ENCODE measurements at regions not wholly inside any gene's neighbourhood (a gene's known extent, or its start where the extent isn't known, plus 50 kb on each side); places are given as distances from the start of the nearest gene placed in this dataset.

DNA sequence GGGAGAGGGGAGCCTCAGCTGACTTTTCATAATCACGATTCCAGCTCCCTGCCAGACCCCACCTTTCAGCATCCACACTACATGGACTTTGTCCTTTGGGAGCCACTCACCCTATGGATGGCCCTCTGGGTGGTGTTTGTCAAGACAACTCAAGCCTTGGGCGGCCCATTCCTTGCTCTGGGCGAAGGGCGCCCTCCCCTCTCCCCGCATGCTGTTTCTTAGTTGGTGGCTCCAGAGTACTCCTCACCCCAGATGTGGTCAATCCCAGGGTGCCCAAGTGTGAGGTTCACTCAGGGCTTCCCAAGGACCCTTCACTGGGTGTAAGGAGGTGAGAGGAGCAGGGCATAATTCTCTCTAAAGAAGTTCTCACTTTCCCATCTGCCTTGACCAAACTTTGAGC, 710.0 kb downstream of the QKI start:
- H3K27ac ChIP-seq (ENCODE audit: low read depth, low read length): no peak overlapping the region
- Mint-ChIP-seq H3K4me3 (no peak overlapping the region), H3K4me1 (no peaks in the 10 kb centered on the region), H3K36me3 (no peaks in the 10 kb centered on the region), H3K27ac (no peak overlapping the region), H3K27me3 (peaks cover 0 to 16% (median 4%) of the 10 kb centered on the region in 5 donors), H3K9me3 (peaks cover 0 to 17% (median 0%) of the 10 kb centered on the region in 11 donors)
- H3K36me3 ChIP-seq (ENCODE audit: control insufficient read depth in 2 of 3, insufficient read depth in 3 of 3, low read length in 3 of 3): no peaks in the 10 kb centered on the region
- intact Hi-C loops (cut with micrococcal nuclease): no loop called here
- no peak overlapping the region for H3K4me3 ChIP-seq (ENCODE audit: low read length)
- H3K9me3 ChIP-seq (ENCODE audit: control insufficient read depth in 2 of 3, low read length in 3 of 3): no peaks in the 10 kb centered on the region
- ATAC-seq (no peak), DNase-seq (no peak)
- no peaks in the 10 kb centered on the region for H3K4me1 ChIP-seq (ENCODE audit: control insufficient read depth in 2 of 2, insufficient read depth in 2 of 2, low read length in 2 of 2)
- no peaks in the 10 kb centered on the region for H3K27me3 ChIP-seq (ENCODE audit: control insufficient read depth in 2 of 2, insufficient read depth in 2 of 2, low read length in 2 of 2)
- POLR2A ChIA-PET: no interaction called here
- CTCF ChIA-PET: no interaction called here

DNA sequence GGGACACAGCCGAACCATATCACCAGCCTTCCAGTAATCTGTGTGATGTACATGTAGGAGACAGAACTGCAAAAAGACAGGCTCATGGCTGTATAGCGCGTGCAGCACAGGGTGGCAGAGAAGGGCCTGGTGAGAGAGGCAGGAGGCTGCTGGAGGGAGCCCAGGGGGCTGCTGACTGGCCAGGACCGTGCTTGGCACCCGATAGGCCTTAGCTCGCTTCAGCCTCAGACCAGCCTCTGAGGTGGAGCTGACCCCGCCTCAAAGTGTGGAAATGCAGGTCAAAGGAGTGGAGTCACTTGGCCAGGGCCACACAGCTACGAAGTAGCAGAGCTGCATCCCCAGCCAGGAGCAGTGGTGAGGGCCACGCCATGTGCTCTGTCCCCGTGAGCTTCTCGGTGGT, 707.6 kb downstream of the QKI start:
- POLR2A ChIA-PET: interaction anchor here (0.6 kb wide), 1 partner anchor 706 kb away, joined by 4 read pairs; no protein-coding TSS in a partner anchor
- Mint-ChIP-seq H3K9me3 (peaks cover 0 to 18% (median 0%) of the 10 kb centered on the region in 11 donors), H3K36me3 (no peaks in the 10 kb centered on the region), H3K27me3 (peaks cover 0 to 13% (median 0%) of the 10 kb centered on the region in 5 donors), H3K4me3 (no peak overlapping the region), H3K4me1 (no peaks in the 10 kb centered on the region), H3K27ac (no peak overlapping the region)
- peak; percentile 18 for ATAC-seq
- intact Hi-C loops (cut with micrococcal nuclease): no loop called here
- Histone ChIP-seq H3K4me1 (ENCODE audit: control insufficient read depth in 2 of 2, insufficient read depth in 2 of 2, low read length in 2 of 2) (no peaks in the 10 kb centered on the region), H3K36me3 (ENCODE audit: control insufficient read depth in 2 of 3, insufficient read depth in 3 of 3, low read length in 3 of 3) (no peaks in the 10 kb centered on the region), H3K27me3 (ENCODE audit: control insufficient read depth in 2 of 2, insufficient read depth in 2 of 2, low read length in 2 of 2) (no peaks in the 10 kb centered on the region), H3K9me3 (ENCODE audit: control insufficient read depth in 2 of 3, low read length in 3 of 3) (no peaks in the 10 kb centered on the region), H3K4me3 (ENCODE audit: low read length) (no peak overlapping the region), H3K27ac (ENCODE audit: low read depth, low read length) (no peak overlapping the region)
- no peak for DNase-seq
- CTCF ChIA-PET: no interaction called here

DNA sequence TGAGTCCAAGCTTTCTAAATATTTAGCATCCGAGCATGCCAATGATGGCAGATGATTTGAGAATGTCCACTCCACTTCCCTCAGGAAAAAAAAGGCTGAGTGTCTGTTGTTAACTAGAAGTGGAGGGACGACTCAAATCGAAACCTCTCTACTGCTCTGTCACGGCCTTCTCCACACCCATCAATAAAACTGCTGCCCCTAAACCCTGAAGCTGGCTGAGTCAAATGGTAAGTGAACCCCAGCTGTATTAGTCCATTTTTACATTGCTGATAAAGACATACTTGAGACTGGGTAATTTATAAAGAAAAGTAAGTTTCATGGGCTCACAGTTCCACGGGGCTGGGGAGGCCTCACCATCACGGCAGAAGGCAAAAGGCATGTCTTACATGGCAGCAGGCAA, 707.0 kb downstream of the QKI start:
- H3K36me3 Mint-ChIP-seq: no peaks in the 10 kb centered on the region
- no peak overlapping the region for H3K27ac ChIP-seq (ENCODE audit: low read depth, low read length)
- no peak overlapping the region for H3K27ac Mint-ChIP-seq
- H3K4me1 ChIP-seq (ENCODE audit: control insufficient read depth in 2 of 2, insufficient read depth in 2 of 2, low read length in 2 of 2): no peaks in the 10 kb centered on the region
- POLR2A ChIA-PET: interaction anchor here (0.6 kb wide), 1 partner anchor 706 kb away, joined by 4 read pairs; no protein-coding TSS in a partner anchor
- CTCF ChIA-PET: no interaction called here
- DNase-seq (no peak), ATAC-seq (no peak)
- no peaks in the 10 kb centered on the region for H3K36me3 ChIP-seq (ENCODE audit: control insufficient read depth in 2 of 3, insufficient read depth in 3 of 3, low read length in 3 of 3)
- H3K9me3 ChIP-seq (ENCODE audit: control insufficient read depth in 2 of 3, low read length in 3 of 3): no peaks in the 10 kb centered on the region
- no peak overlapping the region for H3K4me3 Mint-ChIP-seq
- no peaks in the 10 kb centered on the region for H3K4me1 Mint-ChIP-seq
- peaks cover 0 to 13% (median 0%) of the 10 kb centered on the region in 5 donors for H3K27me3 Mint-ChIP-seq
- intact Hi-C loops (cut with micrococcal nuclease): no loop called here
- H3K9me3 Mint-ChIP-seq: peaks cover 0 to 18% (median 0%) of the 10 kb centered on the region in 11 donors
- no peaks in the 10 kb centered on the region for H3K27me3 ChIP-seq (ENCODE audit: control insufficient read depth in 2 of 2, insufficient read depth in 2 of 2, low read length in 2 of 2)
- no peak overlapping the region for H3K4me3 ChIP-seq (ENCODE audit: low read length)

DNA sequence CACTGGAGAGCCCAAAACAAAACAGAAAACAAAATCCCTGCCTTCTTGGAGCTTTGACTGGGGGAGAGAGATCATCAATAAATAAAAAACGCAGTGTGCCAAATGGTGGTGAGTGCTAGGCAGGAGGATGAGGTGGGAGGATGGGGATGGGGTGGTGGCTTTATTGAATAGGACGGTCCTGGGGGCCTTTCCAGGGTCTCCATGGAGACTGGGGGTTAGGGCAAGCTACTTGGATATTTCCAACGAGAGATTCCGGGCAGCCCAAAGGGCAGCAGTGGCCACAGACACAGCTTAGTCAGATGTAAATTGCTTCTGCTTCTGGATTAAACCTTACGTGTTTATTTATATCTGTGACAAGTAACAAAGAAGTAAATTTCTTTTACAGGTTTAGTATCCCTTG, 700.1 kb downstream of the QKI start:
- H3K27ac ChIP-seq (ENCODE audit: low read depth, low read length): no peak overlapping the region
- no peaks in the 10 kb centered on the region for H3K36me3 Mint-ChIP-seq
- H3K9me3 Mint-ChIP-seq: peaks cover 0 to 6% (median 0%) of the 10 kb centered on the region in 11 donors
- peaks cover 0 to 31% (median 22%) of the 10 kb centered on the region in 5 donors for H3K27me3 Mint-ChIP-seq
- no peak overlapping the region for H3K27ac Mint-ChIP-seq
- CTCF ChIA-PET: no interaction called here
- no peaks in the 10 kb centered on the region for H3K4me1 Mint-ChIP-seq
- no peak overlapping the region for H3K4me3 ChIP-seq (ENCODE audit: low read length)
- no peak overlapping the region for H3K4me3 Mint-ChIP-seq
- ATAC-seq (no peak), DNase-seq (no peak)
- POLR2A ChIA-PET: no interaction called here
- no peaks in the 10 kb centered on the region for H3K36me3 ChIP-seq (ENCODE audit: control insufficient read depth in 2 of 3, insufficient read depth in 3 of 3, low read length in 3 of 3)
- H3K4me1 ChIP-seq (ENCODE audit: control insufficient read depth in 2 of 2, insufficient read depth in 2 of 2, low read length in 2 of 2): no peaks in the 10 kb centered on the region
- H3K27me3 ChIP-seq (ENCODE audit: control insufficient read depth in 2 of 2, insufficient read depth in 2 of 2, low read length in 2 of 2): no peaks in the 10 kb centered on the region
- H3K9me3 ChIP-seq (ENCODE audit: control insufficient read depth in 2 of 3, low read length in 3 of 3): no peaks in the 10 kb centered on the region
- intact Hi-C loops (cut with micrococcal nuclease): no loop called here

DNA sequence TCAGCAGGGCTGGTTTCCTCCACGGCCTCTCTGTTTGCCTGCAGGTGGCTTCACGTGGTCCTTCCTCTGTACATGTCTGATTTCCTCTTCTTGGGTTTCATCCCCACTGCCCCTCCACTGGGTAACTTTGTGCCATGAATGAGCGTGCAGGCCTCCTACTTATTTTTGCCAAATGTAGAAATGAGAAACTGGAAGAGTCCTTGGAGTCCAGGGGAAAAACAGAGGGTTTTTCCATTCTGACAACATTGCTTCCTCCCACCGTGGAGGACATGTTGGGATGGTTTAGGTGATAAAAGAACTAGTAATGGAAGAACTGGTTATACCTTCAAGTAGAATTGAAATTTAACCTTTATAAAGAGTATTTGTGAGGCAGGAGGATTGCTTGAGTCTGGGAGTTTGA, 699.5 kb downstream of the QKI start:
- Mint-ChIP-seq H3K36me3 (no peaks in the 10 kb centered on the region), H3K27ac (no peak overlapping the region), H3K4me1 (peaks cover 0 to 5% (median 0%) of the 10 kb centered on the region in 7 donors), H3K27me3 (peaks cover 3 to 35% (median 26%) of the 10 kb centered on the region in 5 donors), H3K9me3 (peaks cover 0 to 6% (median 0%) of the 10 kb centered on the region in 11 donors), H3K4me3 (no peak overlapping the region)
- ChIA-PET POLR2A (no interaction called here), CTCF (no interaction called here)
- ATAC-seq: no peak
- intact Hi-C loops (cut with micrococcal nuclease): no loop called here
- Histone ChIP-seq H3K4me3 (ENCODE audit: low read length) (no peak overlapping the region), H3K27me3 (ENCODE audit: control insufficient read depth in 2 of 2, insufficient read depth in 2 of 2, low read length in 2 of 2) (no peaks in the 10 kb centered on the region), H3K36me3 (ENCODE audit: control insufficient read depth in 2 of 3, insufficient read depth in 3 of 3, low read length in 3 of 3) (no peaks in the 10 kb centered on the region), H3K9me3 (ENCODE audit: control insufficient read depth in 2 of 3, low read length in 3 of 3) (no peaks in the 10 kb centered on the region), H3K27ac (ENCODE audit: low read depth, low read length) (no peak overlapping the region), H3K4me1 (ENCODE audit: control insufficient read depth in 2 of 2, insufficient read depth in 2 of 2, low read length in 2 of 2) (no peaks in the 10 kb centered on the region)
- DNase-seq: no peak

DNA sequence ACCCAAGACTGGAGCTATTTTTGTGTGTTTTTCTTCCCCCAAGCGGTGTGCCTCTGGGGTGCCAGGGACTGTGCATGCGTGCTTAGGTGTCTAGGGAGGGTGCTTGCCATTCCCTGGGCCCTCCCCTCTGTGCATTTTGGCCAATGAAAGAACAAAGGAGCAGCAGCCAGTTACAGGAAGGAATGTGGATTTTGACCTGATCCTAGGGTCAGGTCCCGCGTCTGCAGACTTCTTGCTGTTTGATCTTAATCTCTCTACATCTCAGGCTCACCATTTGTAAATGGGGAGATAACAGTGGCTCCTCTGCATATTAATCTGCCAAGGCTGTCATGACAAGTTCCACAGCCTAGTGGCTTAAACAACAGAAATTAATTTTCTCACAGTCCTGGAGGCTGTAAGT, 699.1 kb downstream of the QKI start:
- no peaks in the 10 kb centered on the region for H3K4me1 ChIP-seq (ENCODE audit: control insufficient read depth in 2 of 2, insufficient read depth in 2 of 2, low read length in 2 of 2)
- peaks cover 3 to 35% (median 26%) of the 10 kb centered on the region in 5 donors for H3K27me3 Mint-ChIP-seq
- DNase-seq (no peak), ATAC-seq (no peak)
- H3K9me3 Mint-ChIP-seq: peaks cover 0 to 6% (median 0%) of the 10 kb centered on the region in 11 donors
- no peak overlapping the region for H3K27ac ChIP-seq (ENCODE audit: low read depth, low read length)
- H3K27me3 ChIP-seq (ENCODE audit: control insufficient read depth in 2 of 2, insufficient read depth in 2 of 2, low read length in 2 of 2): no peaks in the 10 kb centered on the region
- H3K27ac Mint-ChIP-seq: no peak overlapping the region
- POLR2A ChIA-PET: no interaction called here
- no peak overlapping the region for H3K4me3 ChIP-seq (ENCODE audit: low read length)
- intact Hi-C loops (cut with micrococcal nuclease): no loop called here
- H3K9me3 ChIP-seq (ENCODE audit: control insufficient read depth in 2 of 3, low read length in 3 of 3): no peaks in the 10 kb centered on the region
- no peaks in the 10 kb centered on the region for H3K36me3 ChIP-seq (ENCODE audit: control insufficient read depth in 2 of 3, insufficient read depth in 3 of 3, low read length in 3 of 3)
- no peak overlapping the region for H3K4me3 Mint-ChIP-seq
- no peaks in the 10 kb centered on the region for H3K36me3 Mint-ChIP-seq
- peaks cover 0 to 6% (median 0%) of the 10 kb centered on the region in 7 donors for H3K4me1 Mint-ChIP-seq
- CTCF ChIA-PET: no interaction called here

DNA sequence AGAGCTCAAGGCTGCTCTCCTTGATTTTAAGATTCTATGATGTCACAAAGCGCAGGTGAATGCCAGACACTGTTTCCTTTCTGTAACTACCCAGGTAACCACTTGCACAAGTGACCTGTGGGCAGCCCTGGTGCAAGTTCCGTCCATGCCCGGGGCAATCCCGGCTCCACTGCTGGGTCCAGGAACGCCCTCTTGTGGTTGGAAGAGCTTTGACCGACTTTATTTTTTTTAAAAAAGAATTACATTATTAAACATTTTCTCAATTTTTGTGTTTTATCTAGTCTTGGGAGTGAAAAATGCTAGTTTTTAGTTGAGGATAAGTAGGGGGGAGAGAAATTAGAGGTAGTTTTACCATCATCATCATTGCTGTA, 695.2 kb downstream of the QKI start:
- no peaks in the 10 kb centered on the region for H3K36me3 Mint-ChIP-seq
- H3K9me3 Mint-ChIP-seq: peaks cover 0 to 6% (median 2%) of the 10 kb centered on the region in 11 donors
- H3K4me1 Mint-ChIP-seq: peaks cover 0 to 6% (median 4%) of the 10 kb centered on the region in 7 donors
- H3K9me3 ChIP-seq (ENCODE audit: control insufficient read depth in 2 of 3, low read length in 3 of 3): no peaks in the 10 kb centered on the region
- intact Hi-C loops (cut with micrococcal nuclease): no loop called here
- no peak overlapping the region for H3K27ac ChIP-seq (ENCODE audit: low read depth, low read length)
- H3K4me1 ChIP-seq (ENCODE audit: control insufficient read depth in 2 of 2, insufficient read depth in 2 of 2, low read length in 2 of 2): no peaks in the 10 kb centered on the region
- H3K27ac Mint-ChIP-seq: no peak overlapping the region
- ChIA-PET POLR2A (no interaction called here), CTCF (no interaction called here)
- DNase-seq (no peak), ATAC-seq (no peak)
- peaks cover 3 to 41% (median 34%) of the 10 kb centered on the region in 5 donors for H3K27me3 Mint-ChIP-seq
- H3K36me3 ChIP-seq (ENCODE audit: control insufficient read depth in 2 of 3, insufficient read depth in 3 of 3, low read length in 3 of 3): no peaks in the 10 kb centered on the region
- H3K4me3 ChIP-seq (ENCODE audit: low read length): no peak overlapping the region
- no peak overlapping the region for H3K4me3 Mint-ChIP-seq
- no peaks in the 10 kb centered on the region for H3K27me3 ChIP-seq (ENCODE audit: control insufficient read depth in 2 of 2, insufficient read depth in 2 of 2, low read length in 2 of 2)
